ENCODE measurements at regions not wholly inside any gene's neighbourhood (a gene's known extent, or its start where the extent isn't known, plus 50 kb on each side); places are given as distances from the start of the nearest gene placed in this dataset.

DNA sequence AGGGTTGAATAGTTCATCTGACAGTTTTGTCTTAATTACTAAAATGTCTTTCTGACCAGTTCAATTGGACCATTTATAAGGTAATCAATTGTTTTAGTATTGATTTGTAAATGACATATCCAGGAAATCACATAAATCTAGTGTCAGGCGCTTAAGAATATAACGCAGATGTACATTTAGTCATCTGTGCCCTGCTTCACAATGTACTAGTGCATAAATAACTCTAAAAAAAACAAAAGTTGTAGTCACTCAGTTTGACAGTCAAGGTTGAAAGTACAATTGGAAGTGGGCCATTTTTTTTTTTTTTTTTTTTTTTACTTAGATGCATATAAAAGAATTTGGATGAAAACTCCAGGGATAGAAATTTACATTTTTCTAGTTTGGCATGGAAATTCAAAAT is 490.4 kb downstream of the PTPRC start:
- TF ChIP-seq, protein P1, sequence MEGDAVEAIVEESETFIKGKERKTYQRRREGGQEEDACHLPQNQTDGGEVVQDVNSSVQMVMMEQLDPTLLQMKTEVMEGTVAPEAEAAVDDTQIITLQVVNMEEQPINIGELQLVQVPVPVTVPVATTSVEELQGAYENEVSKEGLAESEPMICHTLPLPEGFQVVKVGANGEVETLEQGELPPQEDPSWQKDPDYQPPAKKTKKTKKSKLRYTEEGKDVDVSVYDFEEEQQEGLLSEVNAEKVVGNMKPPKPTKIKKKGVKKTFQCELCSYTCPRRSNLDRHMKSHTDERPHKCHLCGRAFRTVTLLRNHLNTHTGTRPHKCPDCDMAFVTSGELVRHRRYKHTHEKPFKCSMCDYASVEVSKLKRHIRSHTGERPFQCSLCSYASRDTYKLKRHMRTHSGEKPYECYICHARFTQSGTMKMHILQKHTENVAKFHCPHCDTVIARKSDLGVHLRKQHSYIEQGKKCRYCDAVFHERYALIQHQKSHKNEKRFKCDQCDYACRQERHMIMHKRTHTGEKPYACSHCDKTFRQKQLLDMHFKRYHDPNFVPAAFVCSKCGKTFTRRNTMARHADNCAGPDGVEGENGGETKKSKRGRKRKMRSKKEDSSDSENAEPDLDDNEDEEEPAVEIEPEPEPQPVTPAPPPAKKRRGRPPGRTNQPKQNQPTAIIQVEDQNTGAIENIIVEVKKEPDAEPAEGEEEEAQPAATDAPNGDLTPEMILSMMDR (IDR thresholded peaks at IDR 0.05; ENCODE audit: poor library complexity, severe bottlenecking): no peak
- no peak for TF ChIP-seq EP300 (conservative IDR thresholded peaks at IDR 0.05; ENCODE audit: poor library complexity, severe bottlenecking)

All from neural cell (in vitro differentiated cells).